ENCODE measurements at regions not wholly inside any gene's neighbourhood (a gene's known extent, or its start where the extent isn't known, plus 50 kb on each side); places are given as distances from the start of the nearest gene placed in this dataset.

DNA sequence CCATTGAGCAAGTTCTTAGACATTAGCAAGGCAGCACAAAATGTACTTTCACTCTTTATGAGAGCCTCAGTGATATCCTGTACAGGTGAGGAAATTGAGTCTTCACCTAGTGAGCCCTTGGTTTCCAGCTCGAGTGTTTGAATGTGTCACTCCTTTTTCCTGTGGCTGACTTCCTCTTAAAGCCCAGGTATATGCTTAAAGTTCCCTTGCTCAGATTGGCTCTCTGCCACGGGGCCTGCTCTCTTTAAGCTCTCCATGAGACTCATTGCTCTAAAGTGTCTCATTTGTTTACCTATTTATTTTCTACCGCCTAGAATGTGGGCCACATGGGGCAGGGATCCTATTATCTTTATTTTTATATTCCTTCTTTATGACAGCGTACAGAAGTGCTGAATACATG, 324.9 kb downstream of the SIPA1L2 start:
- Histone ChIP-seq H3K27me3 (ENCODE audit: insufficient read depth, low read depth, low read length) (no peaks in the 10 kb centered on the region), H3K9me2 (ENCODE audit: insufficient read depth, low read length) (no peaks in the 10 kb centered on the region), H4K20me1 (ENCODE audit: insufficient read depth) (no peaks in the 10 kb centered on the region), H3K4me3 (ENCODE audit: low read length) (no peak overlapping the region), H3K79me2 (replicated peaks; ENCODE audit: insufficient read depth, low read length) (no peaks in the 10 kb centered on the region), H3K4me2 (ENCODE audit: low read length) (no peak overlapping the region), H3K9ac (ENCODE audit: low read length) (no peak overlapping the region), H3K36me3 (ENCODE audit: insufficient read depth, low read length) (no peaks in the 10 kb centered on the region), H3F3A (ENCODE audit: insufficient read depth, low read length, poor library complexity, severe bottlenecking) (no peaks in the 10 kb centered on the region), H2AFZ (ENCODE audit: low read depth, low read length) (no peak overlapping the region), H3K9me3 (ENCODE audit: low read length) (no peaks in the 10 kb centered on the region), H3K27ac (ENCODE audit: low read length) (no peak overlapping the region)
- TF ChIP-seq EZH2 (IDR thresholded peaks at IDR 0.05; ENCODE audit: borderline replicate concordance, insufficient read depth, low read length, poor library complexity, severe bottlenecking) (no peak), SMC3 (conservative IDR thresholded peaks at IDR 0.05; ENCODE audit: poor library complexity) (no peak), POLR2AphosphoS5 (IDR thresholded peaks at IDR 0.05) (no peak), EP300 (conservative IDR thresholded peaks at IDR 0.05; ENCODE audit: poor library complexity, severe bottlenecking) (no peak), RAD21 (conservative IDR thresholded peaks at IDR 0.05) (no peak)
- TF ChIP-seq, protein P1, sequence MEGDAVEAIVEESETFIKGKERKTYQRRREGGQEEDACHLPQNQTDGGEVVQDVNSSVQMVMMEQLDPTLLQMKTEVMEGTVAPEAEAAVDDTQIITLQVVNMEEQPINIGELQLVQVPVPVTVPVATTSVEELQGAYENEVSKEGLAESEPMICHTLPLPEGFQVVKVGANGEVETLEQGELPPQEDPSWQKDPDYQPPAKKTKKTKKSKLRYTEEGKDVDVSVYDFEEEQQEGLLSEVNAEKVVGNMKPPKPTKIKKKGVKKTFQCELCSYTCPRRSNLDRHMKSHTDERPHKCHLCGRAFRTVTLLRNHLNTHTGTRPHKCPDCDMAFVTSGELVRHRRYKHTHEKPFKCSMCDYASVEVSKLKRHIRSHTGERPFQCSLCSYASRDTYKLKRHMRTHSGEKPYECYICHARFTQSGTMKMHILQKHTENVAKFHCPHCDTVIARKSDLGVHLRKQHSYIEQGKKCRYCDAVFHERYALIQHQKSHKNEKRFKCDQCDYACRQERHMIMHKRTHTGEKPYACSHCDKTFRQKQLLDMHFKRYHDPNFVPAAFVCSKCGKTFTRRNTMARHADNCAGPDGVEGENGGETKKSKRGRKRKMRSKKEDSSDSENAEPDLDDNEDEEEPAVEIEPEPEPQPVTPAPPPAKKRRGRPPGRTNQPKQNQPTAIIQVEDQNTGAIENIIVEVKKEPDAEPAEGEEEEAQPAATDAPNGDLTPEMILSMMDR (IDR thresholded peaks at IDR 0.05; ENCODE audit: poor library complexity, severe bottlenecking): no peak
- TF ChIP-seq, protein P2, sequence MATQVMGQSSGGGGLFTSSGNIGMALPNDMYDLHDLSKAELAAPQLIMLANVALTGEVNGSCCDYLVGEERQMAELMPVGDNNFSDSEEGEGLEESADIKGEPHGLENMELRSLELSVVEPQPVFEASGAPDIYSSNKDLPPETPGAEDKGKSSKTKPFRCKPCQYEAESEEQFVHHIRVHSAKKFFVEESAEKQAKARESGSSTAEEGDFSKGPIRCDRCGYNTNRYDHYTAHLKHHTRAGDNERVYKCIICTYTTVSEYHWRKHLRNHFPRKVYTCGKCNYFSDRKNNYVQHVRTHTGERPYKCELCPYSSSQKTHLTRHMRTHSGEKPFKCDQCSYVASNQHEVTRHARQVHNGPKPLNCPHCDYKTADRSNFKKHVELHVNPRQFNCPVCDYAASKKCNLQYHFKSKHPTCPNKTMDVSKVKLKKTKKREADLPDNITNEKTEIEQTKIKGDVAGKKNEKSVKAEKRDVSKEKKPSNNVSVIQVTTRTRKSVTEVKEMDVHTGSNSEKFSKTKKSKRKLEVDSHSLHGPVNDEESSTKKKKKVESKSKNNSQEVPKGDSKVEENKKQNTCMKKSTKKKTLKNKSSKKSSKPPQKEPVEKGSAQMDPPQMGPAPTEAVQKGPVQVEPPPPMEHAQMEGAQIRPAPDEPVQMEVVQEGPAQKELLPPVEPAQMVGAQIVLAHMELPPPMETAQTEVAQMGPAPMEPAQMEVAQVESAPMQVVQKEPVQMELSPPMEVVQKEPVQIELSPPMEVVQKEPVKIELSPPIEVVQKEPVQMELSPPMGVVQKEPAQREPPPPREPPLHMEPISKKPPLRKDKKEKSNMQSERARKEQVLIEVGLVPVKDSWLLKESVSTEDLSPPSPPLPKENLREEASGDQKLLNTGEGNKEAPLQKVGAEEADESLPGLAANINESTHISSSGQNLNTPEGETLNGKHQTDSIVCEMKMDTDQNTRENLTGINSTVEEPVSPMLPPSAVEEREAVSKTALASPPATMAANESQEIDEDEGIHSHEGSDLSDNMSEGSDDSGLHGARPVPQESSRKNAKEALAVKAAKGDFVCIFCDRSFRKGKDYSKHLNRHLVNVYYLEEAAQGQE (IDR thresholded peaks at IDR 0.05; ENCODE audit: borderline replicate concordance): no peak

DNA sequence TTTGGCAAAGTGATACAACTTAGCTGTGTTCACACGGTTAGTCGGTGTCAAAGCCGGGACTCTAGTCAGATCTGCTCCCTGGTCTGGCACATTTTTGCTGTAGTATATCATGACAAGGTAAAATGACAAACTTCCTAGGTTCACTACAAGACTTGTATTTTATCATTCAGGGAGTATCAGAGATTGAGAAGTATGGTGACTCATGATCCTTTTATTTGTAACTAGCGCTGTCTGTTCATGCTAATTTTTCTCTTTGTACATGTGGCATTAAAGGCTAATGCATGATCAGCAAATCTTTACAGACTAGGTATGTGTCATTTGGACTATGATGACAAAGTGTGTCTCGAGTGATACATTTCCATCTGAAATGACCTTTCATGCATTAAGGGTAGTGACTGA, 326.7 kb downstream of the SIPA1L2 start:
- Histone ChIP-seq H3K9ac (ENCODE audit: low read length) (no peak overlapping the region), H2AFZ (ENCODE audit: low read depth, low read length) (no peak overlapping the region), H3F3A (ENCODE audit: insufficient read depth, low read length, poor library complexity, severe bottlenecking) (no peaks in the 10 kb centered on the region), H3K4me2 (ENCODE audit: low read length) (no peak overlapping the region), H3K9me3 (ENCODE audit: low read length) (no peaks in the 10 kb centered on the region), H3K79me2 (replicated peaks; ENCODE audit: insufficient read depth, low read length) (no peaks in the 10 kb centered on the region), H3K27ac (ENCODE audit: low read length) (no peak overlapping the region), H3K36me3 (ENCODE audit: insufficient read depth, low read length) (no peaks in the 10 kb centered on the region), H3K27me3 (ENCODE audit: insufficient read depth, low read depth, low read length) (no peaks in the 10 kb centered on the region), H3K9me2 (ENCODE audit: insufficient read depth, low read length) (no peaks in the 10 kb centered on the region), H4K20me1 (ENCODE audit: insufficient read depth) (no peaks in the 10 kb centered on the region), H3K4me3 (ENCODE audit: low read length) (no peak overlapping the region)
- TF ChIP-seq EZH2 (IDR thresholded peaks at IDR 0.05; ENCODE audit: borderline replicate concordance, insufficient read depth, low read length, poor library complexity, severe bottlenecking): no peak
- TF ChIP-seq SMC3 (conservative IDR thresholded peaks at IDR 0.05; ENCODE audit: poor library complexity): no peak
- no peak for TF ChIP-seq RAD21 (conservative IDR thresholded peaks at IDR 0.05)
- TF ChIP-seq TAF1 (IDR thresholded peaks at IDR 0.05; ENCODE audit: low read depth): no peak
- TF ChIP-seq, protein P2 (IDR thresholded peaks at IDR 0.05; ENCODE audit: borderline replicate concordance): no peak
- TF ChIP-seq POLR2AphosphoS5 (IDR thresholded peaks at IDR 0.05): no peak
- TF ChIP-seq, protein P1 (IDR thresholded peaks at IDR 0.05; ENCODE audit: poor library complexity, severe bottlenecking): no peak
- no peak for TF ChIP-seq EP300 (conservative IDR thresholded peaks at IDR 0.05; ENCODE audit: poor library complexity, severe bottlenecking)
- TF ChIP-seq MXI1 (conservative IDR thresholded peaks at IDR 0.05; ENCODE audit: poor library complexity, severe bottlenecking): no peak
